ENCODE measurements at regions not wholly inside any gene's neighbourhood (a gene's known extent, or its start where the extent isn't known, plus 50 kb on each side); places are given as distances from the start of the nearest gene placed in this dataset.

DNA sequence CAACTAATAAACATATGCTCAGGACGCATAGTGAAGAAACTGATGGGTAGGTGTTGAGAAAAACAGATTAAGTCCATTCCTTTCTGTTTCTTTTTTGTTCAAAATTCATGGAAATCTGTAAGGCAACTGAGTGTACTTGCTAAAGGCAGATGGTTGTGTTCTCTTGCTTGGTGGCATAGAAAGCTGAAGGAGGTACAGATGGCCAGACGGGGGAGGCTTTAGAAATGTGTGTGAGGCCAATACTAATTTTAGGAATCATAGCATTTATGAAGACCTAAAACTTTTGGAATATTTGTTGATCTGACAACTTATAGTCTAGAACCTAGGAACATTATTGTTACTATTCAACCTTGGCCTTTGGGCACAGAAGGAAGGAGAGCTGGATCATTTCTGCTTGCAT is 56.8 kb upstream of the EMCN start:
- DNase-seq, result no peak
- H3K27ac Mint-ChIP-seq (ENCODE audit: unreplicated experiment), result no peak overlapping the region
- no peak overlapping the region for H3K4me3 Mint-ChIP-seq (ENCODE audit: unreplicated experiment)
- ChIA-PET POLR2A (no interaction called here), CTCF (no interaction called here)
- H3K27me3 Mint-ChIP-seq (ENCODE audit: insufficient read depth, unreplicated experiment), result peaks cover 2% of the 10 kb centered on the region
- H3K36me3 Mint-ChIP-seq (ENCODE audit: insufficient read depth, unreplicated experiment), result no peaks in the 10 kb centered on the region
- Histone ChIP-seq H3K27me3 (replicated peaks; ENCODE audit: control insufficient read depth, insufficient read depth, low read length) (no peaks in the 10 kb centered on the region), H3K9me3 (no peaks in the 10 kb centered on the region), H3K4me1 (no peaks in the 10 kb centered on the region), H3K4me3 (ENCODE audit: low read depth, low read length) (no peak overlapping the region), H3K36me3 (ENCODE audit: control insufficient read depth, insufficient read depth, low read length) (no peaks in the 10 kb centered on the region)
- intact Hi-C loops (cut with micrococcal nuclease; ENCODE audit: unreplicated experiment), result no loop called here
- TF ChIP-seq, protein P1, sequence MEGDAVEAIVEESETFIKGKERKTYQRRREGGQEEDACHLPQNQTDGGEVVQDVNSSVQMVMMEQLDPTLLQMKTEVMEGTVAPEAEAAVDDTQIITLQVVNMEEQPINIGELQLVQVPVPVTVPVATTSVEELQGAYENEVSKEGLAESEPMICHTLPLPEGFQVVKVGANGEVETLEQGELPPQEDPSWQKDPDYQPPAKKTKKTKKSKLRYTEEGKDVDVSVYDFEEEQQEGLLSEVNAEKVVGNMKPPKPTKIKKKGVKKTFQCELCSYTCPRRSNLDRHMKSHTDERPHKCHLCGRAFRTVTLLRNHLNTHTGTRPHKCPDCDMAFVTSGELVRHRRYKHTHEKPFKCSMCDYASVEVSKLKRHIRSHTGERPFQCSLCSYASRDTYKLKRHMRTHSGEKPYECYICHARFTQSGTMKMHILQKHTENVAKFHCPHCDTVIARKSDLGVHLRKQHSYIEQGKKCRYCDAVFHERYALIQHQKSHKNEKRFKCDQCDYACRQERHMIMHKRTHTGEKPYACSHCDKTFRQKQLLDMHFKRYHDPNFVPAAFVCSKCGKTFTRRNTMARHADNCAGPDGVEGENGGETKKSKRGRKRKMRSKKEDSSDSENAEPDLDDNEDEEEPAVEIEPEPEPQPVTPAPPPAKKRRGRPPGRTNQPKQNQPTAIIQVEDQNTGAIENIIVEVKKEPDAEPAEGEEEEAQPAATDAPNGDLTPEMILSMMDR (IDR thresholded peaks at IDR 0.05; ENCODE audit: insufficient read depth in 1 of 2, low read depth in 1 of 2, low read length in 1 of 2, severe bottlenecking in 1 of 2, unreplicated experiment in 1 of 2), result no peak
- no TSS peak for BruUV-seq (replicated peaks)
- H3K4me1 Mint-ChIP-seq (ENCODE audit: low read depth, unreplicated experiment), result no peaks in the 10 kb centered on the region
- H3K9me3 Mint-ChIP-seq (ENCODE audit: unreplicated experiment), result no peaks in the 10 kb centered on the region

DNA sequence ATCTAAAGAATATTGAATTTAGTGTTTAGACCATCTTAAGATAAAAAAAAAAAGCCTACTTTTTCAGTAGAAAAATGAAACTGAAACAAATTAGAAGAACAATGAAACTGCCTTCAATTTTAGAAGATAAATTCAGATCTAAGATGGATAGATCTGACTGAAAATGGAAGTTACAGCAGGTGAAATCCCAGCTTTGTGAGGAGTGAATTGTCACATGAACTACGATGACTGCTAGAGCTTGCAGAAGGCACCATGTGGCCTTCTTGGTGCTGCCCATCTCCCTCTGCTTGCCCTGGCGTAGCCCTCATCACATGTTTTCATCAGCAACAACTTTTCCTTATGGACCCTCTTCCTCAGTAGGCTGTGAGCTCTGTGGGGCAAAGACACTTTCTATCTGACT is 51.4 kb upstream of the EMCN start:
- no peak for DNase-seq
- Mint-ChIP-seq H3K27ac (ENCODE audit: unreplicated experiment) (no peak overlapping the region), H3K27me3 (ENCODE audit: insufficient read depth, unreplicated experiment) (peaks cover 5% of the 10 kb centered on the region), H3K9me3 (ENCODE audit: unreplicated experiment) (no peaks in the 10 kb centered on the region), H3K4me3 (ENCODE audit: unreplicated experiment) (no peak overlapping the region), H3K36me3 (ENCODE audit: insufficient read depth, unreplicated experiment) (no peaks in the 10 kb centered on the region), H3K4me1 (ENCODE audit: low read depth, unreplicated experiment) (no peaks in the 10 kb centered on the region)
- Histone ChIP-seq H3K4me3 (ENCODE audit: low read depth, low read length) (no peak overlapping the region), H3K27me3 (replicated peaks; ENCODE audit: control insufficient read depth, insufficient read depth, low read length) (no peaks in the 10 kb centered on the region), H3K4me1 (no peaks in the 10 kb centered on the region), H3K36me3 (ENCODE audit: control insufficient read depth, insufficient read depth, low read length) (no peaks in the 10 kb centered on the region), H3K9me3 (no peaks in the 10 kb centered on the region)
- POLR2A ChIA-PET, result no interaction called here
- TF ChIP-seq, protein P1 (IDR thresholded peaks at IDR 0.05; ENCODE audit: insufficient read depth in 1 of 2, low read depth in 1 of 2, low read length in 1 of 2, severe bottlenecking in 1 of 2, unreplicated experiment in 1 of 2), result no peak
- intact Hi-C loops (cut with micrococcal nuclease; ENCODE audit: unreplicated experiment), result no loop called here
- CTCF ChIA-PET, result no interaction called here
- no TSS peak for BruUV-seq (replicated peaks)

Measured in Caco-2 (cell line).